GM21723 (cell line): ENCODE measurements at regions not wholly inside any gene's neighbourhood (a gene's known extent, or its start where the extent isn't known, plus 50 kb on each side); places are given as distances from the start of the nearest gene placed in this dataset.
"Not testable (repeated sequence)": the region's sequence is repeated elsewhere in the genome, so short reads cannot be mapped to it uniquely, and the experiment has no call there.

Experiments
- ATAC-seq: cut with Tn5 transposase; IDR thresholded peaks from one replicate; pipeline ENCODE4 v1.9.1; 2021; ENCODE audit warnings: mild to moderate bottlenecking, moderate library complexity; ENCODE audit not compliant: unreplicated experiment

DNA sequence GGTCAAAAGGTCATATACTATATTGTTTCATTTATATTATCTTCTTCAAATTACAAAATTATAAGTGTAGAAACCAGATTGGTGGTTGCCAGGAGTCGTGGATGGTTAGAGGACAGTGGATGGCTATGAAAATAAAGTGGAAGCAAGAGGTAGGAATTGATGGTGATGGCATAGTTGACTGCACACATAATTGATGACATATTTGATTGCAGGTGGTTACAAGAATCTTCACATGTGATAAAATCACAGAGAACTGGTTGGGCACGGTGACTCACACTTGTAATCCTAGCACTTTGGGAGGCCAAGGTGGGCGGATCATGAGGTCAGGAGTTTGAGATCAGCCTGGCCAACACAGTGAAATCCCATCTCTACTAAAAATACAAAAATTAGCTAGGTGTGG is 723.6 kb downstream of the RFPL4B start:
- not testable (repeated sequence) for ATAC-seq

DNA sequence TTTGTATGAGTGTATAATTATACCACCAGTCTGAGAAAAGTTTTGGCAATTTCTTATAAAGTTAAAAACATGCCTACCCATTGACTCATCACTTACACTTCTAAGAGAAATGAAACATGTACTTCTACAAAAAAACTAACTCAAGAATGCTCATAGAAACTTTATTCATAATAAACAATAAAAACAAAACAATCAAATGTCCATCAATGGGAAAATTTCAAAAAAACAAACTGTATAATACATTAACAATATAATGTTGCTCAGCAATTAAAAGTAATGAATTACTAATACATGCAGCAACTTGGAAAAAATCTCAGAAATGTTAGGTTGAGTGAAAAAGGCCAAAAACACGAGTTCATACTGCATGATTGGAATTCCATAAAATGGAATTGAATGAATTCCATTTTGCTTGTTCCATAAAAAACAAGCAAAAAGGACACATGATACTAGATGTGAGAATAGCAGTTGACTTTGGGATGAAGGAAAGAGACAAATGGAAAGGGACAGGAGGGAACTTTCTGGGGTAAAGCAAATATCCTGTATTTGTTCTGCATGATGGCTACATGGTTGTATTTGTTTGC is 726.6 kb downstream of the RFPL4B start:
- ATAC-seq = no peak

GRCh38 chr6:113076116-113076515 is 729.0 kb downstream of the RFPL4B start:
- no peak for ATAC-seq

DNA sequence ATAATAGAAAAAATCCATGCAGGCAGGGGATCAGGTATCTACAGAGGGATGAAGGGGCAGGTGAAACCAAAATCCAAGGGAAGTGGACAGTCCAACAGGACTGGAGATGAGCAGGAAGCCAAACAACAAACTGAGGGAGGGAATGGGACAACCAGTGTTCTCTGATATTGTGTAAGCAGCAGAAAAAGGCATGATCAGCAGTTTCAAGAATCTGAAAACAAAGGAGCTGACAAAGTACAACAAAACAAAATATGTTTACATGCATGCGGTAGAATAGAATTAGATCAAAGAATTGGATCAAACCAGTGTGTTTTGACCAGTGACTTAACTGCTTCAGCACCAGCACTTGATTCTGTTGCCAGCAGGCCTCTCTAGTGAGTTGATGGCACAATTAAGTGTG is 729.7 kb downstream of the RFPL4B start:
- ATAC-seq = no peak

DNA sequence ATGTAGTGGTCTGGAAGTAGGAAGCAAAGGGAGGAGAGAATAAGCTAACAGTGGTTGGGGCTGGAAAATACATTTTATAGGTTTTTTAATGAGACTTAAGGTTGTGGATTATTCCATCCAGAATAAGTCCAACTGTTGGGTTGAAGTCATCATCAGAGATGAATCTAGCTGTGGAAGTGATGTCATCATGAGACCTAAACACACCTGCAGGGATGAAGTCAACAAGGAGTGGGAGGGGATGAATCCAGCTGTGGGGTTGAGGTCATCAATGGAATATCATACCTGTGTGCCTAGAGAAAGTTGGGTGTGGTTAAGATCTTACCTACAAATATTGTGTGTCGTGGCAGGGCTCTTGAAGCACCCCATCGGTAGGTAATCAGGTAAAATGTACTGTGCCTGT is 730.7 kb downstream of the RFPL4B start:
- ATAC-seq = no peak

- ATAC-seq = no peak
These were observed 731.7 kb downstream of the RFPL4B start for GRCh38 chr6:113078791-113079190.

GRCh38 chr6:113082745-113083144 is 735.6 kb downstream of the RFPL4B start:
- ATAC-seq = no peak

GRCh38 chr6:113083947-113084346 is 736.8 kb downstream of the RFPL4B start:
- ATAC-seq = no peak

GRCh38 chr6:113089056-113089455 is 741.9 kb downstream of the RFPL4B start:
- ATAC-seq = no peak

- no peak for ATAC-seq
These were observed 745.7 kb downstream of the RFPL4B start for GRCh38 chr6:113092795-113093194.

DNA sequence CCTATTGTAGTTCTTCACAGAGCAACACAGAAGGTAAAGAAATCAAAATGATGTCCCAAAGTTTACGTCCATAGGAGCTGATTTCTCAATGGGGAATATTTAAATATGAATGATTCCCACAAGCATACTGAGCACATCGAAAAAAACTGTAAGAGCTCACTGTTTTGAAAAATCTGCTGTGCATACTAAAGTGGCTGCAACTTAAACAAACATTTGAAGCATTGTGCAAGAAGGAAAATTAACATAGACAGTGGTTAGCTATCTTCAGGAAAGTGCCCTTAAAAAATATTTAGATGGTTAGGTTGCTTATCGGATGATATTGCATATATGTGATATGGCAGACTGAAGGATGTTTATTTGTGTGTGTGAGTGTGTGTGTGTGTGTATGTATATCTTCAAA is 747.6 kb downstream of the RFPL4B start:
- ATAC-seq = no peak

DNA sequence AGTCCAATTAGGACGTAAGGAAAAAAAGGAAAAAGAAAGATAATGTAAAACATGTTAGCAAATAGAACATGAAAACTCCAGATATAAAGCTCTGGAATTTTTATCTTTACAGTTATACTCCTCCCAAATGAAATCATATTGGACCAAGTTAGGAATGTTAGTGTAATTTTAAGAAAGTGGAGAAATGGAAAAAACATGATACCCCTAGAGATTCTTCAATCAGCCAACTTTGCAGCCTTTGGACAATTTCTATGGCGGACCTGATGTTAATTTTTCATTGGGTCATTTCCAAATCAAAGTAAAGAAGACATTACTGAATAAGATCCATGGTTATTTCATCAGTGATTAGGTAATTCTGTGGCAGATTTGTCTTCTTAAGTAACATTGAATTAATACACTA is 748.7 kb downstream of the RFPL4B start:
- ATAC-seq = no peak

DNA sequence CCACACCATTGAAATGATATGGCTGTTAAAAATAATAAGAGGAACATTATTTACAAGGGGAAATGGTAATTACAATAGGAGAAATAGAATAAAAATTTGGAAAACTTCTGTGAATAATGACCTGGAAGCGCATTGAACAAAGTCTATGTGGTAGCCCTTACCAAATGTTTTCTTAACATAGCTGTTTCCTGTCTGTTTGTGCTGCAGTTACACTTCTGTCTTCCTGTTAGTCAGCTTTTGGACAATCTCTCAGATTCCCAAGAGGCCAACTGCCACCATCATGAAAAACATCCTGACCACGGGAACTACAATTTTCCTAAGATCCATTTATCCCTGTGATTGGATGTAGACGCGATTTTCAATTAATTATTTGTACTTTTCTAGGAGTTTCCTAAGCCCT is 754.4 kb upstream of the MARCKS start:
- ATAC-seq = no peak

DNA sequence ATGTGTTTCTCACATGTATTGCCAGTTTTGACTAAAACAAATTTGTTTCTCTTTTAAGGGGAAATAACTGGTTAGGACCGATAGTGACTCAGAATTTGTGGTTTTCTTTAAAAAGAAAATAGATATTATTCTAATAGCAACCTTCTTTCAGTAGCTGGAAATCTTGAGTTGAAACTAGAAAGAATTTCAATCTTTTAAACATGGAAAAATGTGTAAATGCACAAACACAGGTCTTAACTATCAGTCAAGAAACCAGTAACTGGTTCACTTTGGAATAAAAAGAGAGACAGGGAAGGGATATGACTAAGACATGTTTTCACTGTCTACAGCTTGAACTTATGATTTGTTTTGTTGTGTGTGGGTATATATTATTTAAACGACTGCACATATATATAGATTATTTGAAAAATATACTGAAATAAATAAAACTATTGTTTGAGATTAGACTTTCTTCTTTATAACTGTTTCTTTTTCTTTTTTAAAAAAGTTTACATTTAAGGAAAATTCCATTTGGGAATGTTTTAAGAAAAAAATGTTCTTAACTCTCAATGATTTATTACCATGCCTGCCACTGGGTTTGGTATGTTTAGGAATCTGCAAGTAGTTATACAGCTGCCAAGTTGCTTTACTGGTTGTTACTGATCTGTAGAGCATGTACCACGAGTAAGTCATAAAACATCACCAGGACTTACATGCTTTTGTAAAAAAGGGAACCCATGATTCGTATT is 753.3 kb upstream of the MARCKS start:
- no peak for ATAC-seq

DNA sequence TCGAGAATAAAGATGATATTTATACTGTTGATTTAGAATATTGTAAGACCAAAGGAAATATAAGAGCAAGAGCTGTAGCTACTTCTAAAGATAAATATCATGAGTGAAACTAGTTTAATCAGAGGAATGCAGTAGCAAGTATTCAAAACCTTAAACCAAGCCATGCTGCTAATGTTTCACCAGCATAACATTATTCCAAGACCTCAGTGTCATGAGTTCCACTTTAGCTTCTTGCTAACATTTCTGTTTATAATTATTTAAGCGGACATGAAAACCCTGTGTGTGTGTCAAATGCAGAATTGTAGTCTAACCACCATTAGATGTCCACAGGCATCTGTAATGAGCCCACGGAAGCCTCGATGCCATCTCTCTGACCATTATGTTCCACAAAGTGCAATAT is 752.6 kb upstream of the MARCKS start:
- ATAC-seq = no peak

DNA sequence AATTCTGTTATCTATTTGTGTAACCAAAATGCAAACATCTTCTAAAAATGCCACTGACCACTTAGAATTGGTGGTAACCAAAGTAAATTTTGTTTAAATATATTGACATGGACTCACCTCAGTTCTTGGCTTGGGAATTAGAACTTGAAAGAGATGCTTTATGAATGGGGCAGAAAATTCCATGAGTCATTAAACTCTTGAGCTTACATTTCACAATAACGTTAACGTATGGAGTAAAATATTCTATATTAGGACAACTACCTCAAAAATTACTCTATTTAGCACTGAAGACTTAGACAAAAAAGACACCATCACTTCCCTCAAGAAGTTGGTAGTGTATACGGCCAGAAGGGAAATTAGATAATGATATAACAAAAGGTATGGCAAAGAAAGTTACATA is 752.2 kb upstream of the MARCKS start:
- no peak for ATAC-seq

- no peak for ATAC-seq
These were observed 746.9 kb upstream of the MARCKS start for GRCh38 chr6:113110211-113110610.

- no peak for ATAC-seq
These were observed 745.6 kb upstream of the MARCKS start for GRCh38 chr6:113111550-113111949.

- no peak for ATAC-seq
These were observed 745.1 kb upstream of the MARCKS start for GRCh38 chr6:113112086-113112485.

DNA sequence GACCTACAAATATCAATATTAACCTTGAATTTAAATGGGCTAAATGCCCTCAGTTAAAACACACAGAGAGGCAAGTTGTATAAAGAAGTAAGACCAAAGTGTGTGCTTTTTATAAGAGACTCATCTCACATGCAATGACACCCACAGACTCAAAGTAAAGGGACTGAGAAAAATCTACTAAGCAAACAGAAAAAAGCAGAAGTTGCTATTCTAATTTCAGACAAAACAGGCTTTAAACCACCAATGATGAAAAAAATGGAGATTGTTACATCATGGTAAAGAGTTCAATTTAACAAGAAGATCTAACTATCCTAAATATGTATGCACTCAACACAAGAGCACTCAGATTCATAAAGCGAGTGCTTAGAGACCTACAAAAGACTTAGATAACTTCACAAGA is 741.9 kb upstream of the MARCKS start:
- no peak for ATAC-seq

GRCh38 chr6:113120224-113120581 is 736.9 kb upstream of the MARCKS start:
- ATAC-seq = no peak

DNA sequence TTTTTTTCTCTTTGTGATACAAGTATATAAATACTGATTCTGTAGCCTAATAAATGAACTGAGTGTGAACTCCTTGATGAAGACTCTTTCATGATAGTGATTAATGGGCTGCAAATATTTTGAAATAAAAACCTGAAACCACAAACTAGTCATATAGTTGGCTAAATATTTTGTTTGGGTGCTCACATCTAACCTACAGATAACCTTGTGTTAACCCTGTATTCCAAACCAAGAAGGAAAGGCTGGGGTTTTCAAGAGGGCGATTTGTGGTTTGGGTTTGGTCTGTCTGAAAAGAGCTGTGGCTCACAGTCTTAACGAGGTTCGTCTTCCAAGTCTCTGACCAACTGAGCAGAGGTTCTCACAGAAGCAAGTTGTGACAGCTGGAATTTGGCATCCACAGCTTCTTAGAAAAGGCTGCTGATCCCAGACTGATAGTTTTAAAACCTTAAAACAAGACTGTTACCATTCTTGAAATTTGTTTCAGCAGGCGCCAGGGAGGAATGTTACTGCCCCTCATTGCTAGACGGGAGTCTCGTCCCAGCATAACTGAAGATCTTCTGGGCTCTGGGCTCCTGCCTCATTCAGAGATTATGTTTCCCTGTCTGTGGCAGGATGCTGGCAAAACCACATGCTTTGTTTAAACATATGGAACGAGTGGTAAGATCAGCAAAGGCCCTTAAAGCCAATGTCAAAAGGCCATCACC is 736.4 kb upstream of the MARCKS start:
- no peak for ATAC-seq
